Mesendoderm (in vitro differentiated cells): ENCODE measurements at regions not wholly inside any gene's neighbourhood (a gene's known extent, or its start where the extent isn't known, plus 50 kb on each side); places are given as distances from the start of the nearest gene placed in this dataset.
A peak's percentile ranks its signal among the peaks of the same experiment; 100 is the strongest.
"Not testable (repeated sequence)": the region's sequence is repeated elsewhere in the genome, so short reads cannot be mapped to it uniquely, and the experiment has no call there.

Experiments
- DNase-seq: peaks from one replicate; pipeline ENCODE4 v3.0.0; 2013
- H2AK5ac ChIP-seq: 2 replicates; pipeline ENCODE4 v1.6.1; 2013; ENCODE audit warnings: low read length, inconsistent platforms
- H2BK120ac ChIP-seq: 2 replicates; pipeline ENCODE4 v1.6.1; 2013; ENCODE audit warnings: low read depth, mild to moderate bottlenecking, low read length, moderate library complexity, mixed read lengths
- H2BK15ac ChIP-seq: replicated peaks from 2 replicates; pipeline ENCODE4 v1.6.1; 2013; ENCODE audit warnings: low read depth, mild to moderate bottlenecking, moderate library complexity
- H2BK5ac ChIP-seq: 2 replicates; pipeline ENCODE4 v1.6.1; 2013; ENCODE audit warnings: low read length, inconsistent platforms
- H3K18ac ChIP-seq: 2 replicates; pipeline ENCODE4 v1.6.1; 2013; ENCODE audit warnings: mild to moderate bottlenecking, low read length, mixed read lengths
- H3K23ac ChIP-seq: one replicate; pipeline ENCODE4 v1.6.1; 2013; ENCODE audit warnings: low read length
- H3K27ac ChIP-seq: 2 replicates; pipeline ENCODE4 v1.5.1; 2013; ENCODE audit warnings: low read depth, mild to moderate bottlenecking, inconsistent platforms, low read length, moderate library complexity
- H3K27me3 ChIP-seq: 2 replicates; pipeline ENCODE4 v1.6.1; 2013; ENCODE audit warnings: low read length, control low read depth, mild to moderate bottlenecking, inconsistent platforms; ENCODE audit not compliant: insufficient read depth, poor library complexity
- H3K36me3 ChIP-seq: 2 replicates; pipeline ENCODE4 v1.6.1; 2013; ENCODE audit warnings: low read length, inconsistent platforms; ENCODE audit not compliant: control insufficient read depth, insufficient read depth
- H3K4ac ChIP-seq: one replicate; pipeline ENCODE4 v1.6.1; 2013; ENCODE audit warnings: low read depth, mild to moderate bottlenecking, low read length, moderate library complexity
- H3K4me1 ChIP-seq: 2 replicates; pipeline ENCODE4 v1.6.1; 2013; ENCODE audit warnings: low read depth, low read length, inconsistent platforms; ENCODE audit not compliant: control insufficient read depth
- H3K4me2 ChIP-seq: 2 replicates; pipeline ENCODE4 v1.6.1; 2013; ENCODE audit warnings: low read length
- H3K4me3 ChIP-seq: 2 replicates; pipeline ENCODE4 v1.5.1; 2013; ENCODE audit warnings: mild to moderate bottlenecking, low read length
- H3K56ac ChIP-seq: one replicate; pipeline ENCODE4 v1.6.1; 2013; ENCODE audit warnings: low read length
- H3K79me1 ChIP-seq: 2 replicates; pipeline ENCODE4 v1.6.1; 2013; ENCODE audit warnings: low read length, inconsistent platforms
- H3K79me2 ChIP-seq: 2 replicates; pipeline ENCODE4 v1.6.1; 2013; ENCODE audit warnings: mild to moderate bottlenecking, low read length; ENCODE audit not compliant: control insufficient read depth, insufficient read depth
- H3K9ac ChIP-seq: 2 replicates; pipeline ENCODE4 v1.6.1; 2013; ENCODE audit warnings: low read length, inconsistent platforms
- H4K5ac ChIP-seq: one replicate; pipeline ENCODE4 v1.6.1; 2013; ENCODE audit warnings: low read length
- H4K8ac ChIP-seq: one replicate; pipeline ENCODE4 v1.6.1; 2013; ENCODE audit warnings: low read depth, mild to moderate bottlenecking, control low read depth, low read length, moderate library complexity
- WGBS: extraction: QIAGEN DNeasy Blood & Tissue Kit; methylation state at CpG from one replicate; pipeline ENCODE4 v1.1.7; 2013; ENCODE audit warnings: low lambda C conversion rate, missing lambda C conversion rate; ENCODE audit not compliant: insufficient coverage; ENCODE audit errors: extremely low coverage; 5-methylcytosine and 5-hydroxymethylcytosine counted together

DNA sequence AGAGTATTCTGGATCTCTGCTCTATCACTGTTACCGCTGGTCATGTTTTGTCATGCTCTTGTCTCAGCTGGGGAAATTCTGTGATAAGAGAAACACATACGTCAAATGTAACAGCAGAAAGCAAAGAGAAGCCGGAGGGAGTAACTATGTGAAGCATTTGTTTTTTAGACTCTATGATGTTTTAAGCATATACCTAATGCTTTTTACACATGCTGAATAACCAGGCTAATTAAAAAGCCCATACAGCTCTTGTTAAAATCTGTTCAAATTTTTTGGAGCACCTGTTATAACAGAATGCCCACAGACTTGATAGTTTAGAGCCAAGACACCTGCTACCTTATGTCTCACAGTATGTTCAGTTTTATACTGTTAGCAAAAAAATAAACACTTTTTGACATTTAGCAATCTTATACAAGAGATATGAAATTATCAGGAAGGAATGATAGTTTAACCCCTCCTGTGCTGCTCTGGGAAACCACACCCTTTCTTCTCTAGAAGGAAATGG lies 92.3 kb upstream of the TANK start:
- Histone ChIP-seq H4K8ac (no peak overlapping the region), H3K27me3 (no peaks in the 10 kb centered on the region), H3K56ac (no peak overlapping the region), H3K4me1 (peaks cover 4% of the 10 kb centered on the region), H3K4me3 (no peak overlapping the region), H2AK5ac (no peak overlapping the region), H3K9ac (no peak overlapping the region), H3K79me1 (no peaks in the 10 kb centered on the region), H3K4me2 (no peak overlapping the region), H3K18ac (no peak overlapping the region), H3K4ac (no peak overlapping the region), H2BK5ac (no peak overlapping the region), H2BK15ac (no peak overlapping the region), H3K36me3 (no peaks in the 10 kb centered on the region), H3K79me2 (no peaks in the 10 kb centered on the region), H3K23ac (no peak overlapping the region), H3K27ac (no peak overlapping the region), H2BK120ac (no peak overlapping the region), H4K5ac (no peak overlapping the region)
- no CpG with 5 or more reads among the region's 3 CpGs for WGBS
- no peak for DNase-seq

DNA sequence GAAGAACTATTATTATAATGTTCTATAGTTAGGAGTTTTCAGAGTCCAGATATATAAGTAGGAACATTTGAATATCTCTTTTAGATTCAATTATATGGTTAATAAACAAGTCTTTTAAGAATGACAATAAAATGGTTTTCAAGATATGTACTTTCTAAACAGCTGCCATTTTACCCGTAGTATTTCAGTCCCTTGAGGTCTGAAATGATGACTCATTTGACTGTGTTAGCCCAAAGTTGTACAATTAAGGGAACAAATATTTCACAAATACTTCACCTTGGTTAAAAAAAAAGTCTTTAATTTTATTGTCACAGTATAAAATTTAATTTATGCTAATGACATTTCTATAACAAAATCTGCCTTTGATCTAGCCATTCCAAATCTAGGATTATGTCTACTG lies 91.6 kb upstream of the TANK start:
- no peak overlapping the region for H2BK120ac ChIP-seq
- no peaks in the 10 kb centered on the region for H3K27me3 ChIP-seq
- H3K9ac ChIP-seq, result no peak overlapping the region
- no peak overlapping the region for H2BK5ac ChIP-seq
- no peak overlapping the region for H2AK5ac ChIP-seq
- no peaks in the 10 kb centered on the region for H3K36me3 ChIP-seq
- no peak for DNase-seq
- H3K18ac ChIP-seq, result no peak overlapping the region
- H3K23ac ChIP-seq, result no peak overlapping the region
- no peak overlapping the region for H3K4me2 ChIP-seq
- H3K56ac ChIP-seq, result no peak overlapping the region
- H2BK15ac ChIP-seq, result no peak overlapping the region
- H3K27ac ChIP-seq, result no peak overlapping the region
- H4K8ac ChIP-seq, result no peak overlapping the region
- H4K5ac ChIP-seq, result no peak overlapping the region
- no CpG with 5 or more reads among the region's 1 CpG for WGBS
- no peaks in the 10 kb centered on the region for H3K4me1 ChIP-seq
- H3K79me1 ChIP-seq, result no peaks in the 10 kb centered on the region
- H3K79me2 ChIP-seq, result no peaks in the 10 kb centered on the region
- no peak overlapping the region for H3K4ac ChIP-seq
- no peak overlapping the region for H3K4me3 ChIP-seq

DNA sequence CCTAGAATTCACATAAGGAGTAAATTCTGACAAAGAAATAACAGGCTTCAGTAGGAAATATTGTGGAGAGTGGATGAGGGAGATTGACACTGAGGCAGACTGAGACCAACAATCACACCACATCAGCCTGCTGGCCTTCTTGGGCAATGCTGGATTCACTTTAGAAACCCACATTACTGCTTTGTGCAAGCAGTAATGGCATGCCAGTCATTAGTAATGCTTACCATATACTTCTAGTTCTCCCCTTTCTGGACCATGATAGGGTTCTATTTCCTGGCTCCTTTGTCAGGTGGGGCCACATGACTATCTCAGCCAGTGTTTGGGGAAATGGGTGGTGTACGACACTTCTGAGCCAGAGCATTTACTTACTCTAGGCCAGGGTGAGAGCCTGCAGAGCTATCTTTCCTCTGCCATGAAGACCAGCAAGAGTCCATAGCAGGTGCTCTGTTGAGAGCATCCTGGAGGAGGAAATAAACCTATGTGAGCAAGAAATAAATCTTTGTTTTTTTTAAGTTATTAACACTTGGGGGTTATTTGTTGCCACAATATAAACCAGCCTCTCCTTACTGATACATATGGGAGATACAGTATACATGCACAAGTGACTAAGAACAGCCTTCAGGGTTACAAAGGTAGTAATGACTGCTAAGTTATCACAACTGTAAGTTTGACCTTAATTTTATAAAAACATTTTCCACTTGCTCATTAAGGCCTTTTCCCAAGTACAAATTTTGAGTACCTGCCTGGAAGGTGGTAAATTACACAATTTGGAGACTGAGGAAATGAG lies 89.3 kb upstream of the TANK start:
- H2BK5ac ChIP-seq, result no peak overlapping the region
- no peaks in the 10 kb centered on the region for H3K79me2 ChIP-seq
- H4K8ac ChIP-seq, result no peak overlapping the region
- no peak for DNase-seq
- no peak overlapping the region for H3K56ac ChIP-seq
- H2AK5ac ChIP-seq, result no peak overlapping the region
- no peaks in the 10 kb centered on the region for H3K36me3 ChIP-seq
- H3K79me1 ChIP-seq, result no peaks in the 10 kb centered on the region
- no peak overlapping the region for H2BK15ac ChIP-seq
- no peaks in the 10 kb centered on the region for H3K4me1 ChIP-seq
- H3K4ac ChIP-seq, result no peak overlapping the region
- no peak overlapping the region for H3K4me2 ChIP-seq
- H3K23ac ChIP-seq, result no peak overlapping the region
- H3K18ac ChIP-seq, result no peak overlapping the region
- H4K5ac ChIP-seq, result no peak overlapping the region
- WGBS, result no CpG with 5 or more reads among the region's 1 CpG
- H3K27ac ChIP-seq, result no peak overlapping the region
- no peaks in the 10 kb centered on the region for H3K27me3 ChIP-seq
- H2BK120ac ChIP-seq, result no peak overlapping the region
- no peak overlapping the region for H3K4me3 ChIP-seq
- no peak overlapping the region for H3K9ac ChIP-seq

DNA sequence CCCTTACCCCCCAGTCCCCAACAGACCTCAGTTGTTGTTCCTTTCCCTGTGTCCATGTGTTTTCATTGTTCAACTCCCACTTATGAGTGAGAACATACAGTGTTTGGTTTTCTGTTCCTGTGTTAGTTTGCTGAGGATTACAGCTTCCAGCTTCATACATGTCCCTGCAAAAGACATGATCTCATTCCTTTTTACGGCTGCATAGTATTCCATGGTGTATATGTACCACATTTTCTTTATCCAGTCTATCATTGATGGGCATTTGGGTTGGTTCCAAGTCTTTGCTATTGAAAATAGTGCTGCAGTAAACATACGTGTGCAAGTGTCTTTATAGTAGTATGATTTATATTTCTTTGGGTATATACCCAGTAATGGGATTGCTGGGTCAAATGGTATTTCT lies 87.8 kb upstream of the TANK start:
- H3K79me1 ChIP-seq, H4K8ac ChIP-seq, H2BK5ac ChIP-seq, H2AK5ac ChIP-seq, H4K5ac ChIP-seq, H3K36me3 ChIP-seq, H2BK15ac ChIP-seq, H3K79me2 ChIP-seq, H3K23ac ChIP-seq, H3K27ac ChIP-seq, H3K18ac ChIP-seq, H3K4ac ChIP-seq, H3K4me2 ChIP-seq, H3K56ac ChIP-seq, H3K4me1 ChIP-seq, H2BK120ac ChIP-seq, H3K9ac ChIP-seq, DNase-seq, H3K4me3 ChIP-seq, H3K27me3 ChIP-seq: not testable (repeated sequence)
- no CpG with 5 or more reads among the region's 2 CpGs for WGBS

DNA sequence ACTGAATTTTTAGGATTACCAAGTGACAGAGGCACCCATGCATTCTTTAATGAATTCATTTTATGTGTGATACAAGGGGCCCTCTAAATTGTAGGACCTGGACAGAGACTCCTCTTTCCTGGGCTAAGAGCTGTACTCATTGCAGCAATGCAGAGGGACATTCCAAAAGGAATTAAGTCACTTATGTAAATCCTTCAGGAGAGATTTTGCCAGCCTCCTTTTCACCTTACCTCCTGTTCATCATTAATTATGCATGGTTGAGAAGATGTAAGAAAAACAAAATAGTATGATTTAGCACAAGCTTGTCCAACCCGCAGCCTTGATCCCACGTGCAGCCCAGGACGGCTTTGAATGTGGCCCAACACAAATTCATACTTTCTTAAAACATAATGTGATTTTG lies 84.5 kb upstream of the TANK start:
- Histone ChIP-seq H2AK5ac (no peak overlapping the region), H3K79me2 (no peaks in the 10 kb centered on the region), H3K4me1 (no peaks in the 10 kb centered on the region), H3K79me1 (no peaks in the 10 kb centered on the region), H2BK15ac (no peak overlapping the region), H2BK5ac (no peak overlapping the region), H4K5ac (no peak overlapping the region), H4K8ac (no peak overlapping the region), H3K18ac (peak overlapping the region; percentile 28), H2BK120ac (no peak overlapping the region), H3K9ac (no peak overlapping the region), H3K4ac (no peak overlapping the region), H3K36me3 (no peaks in the 10 kb centered on the region), H3K56ac (no peak overlapping the region), H3K4me3 (no peak overlapping the region), H3K27me3 (no peaks in the 10 kb centered on the region), H3K27ac (no peak overlapping the region), H3K4me2 (no peak overlapping the region), H3K23ac (no peak overlapping the region)
- no CpG with 5 or more reads among the region's 3 CpGs for WGBS
- peak; percentile 64 for DNase-seq

DNA sequence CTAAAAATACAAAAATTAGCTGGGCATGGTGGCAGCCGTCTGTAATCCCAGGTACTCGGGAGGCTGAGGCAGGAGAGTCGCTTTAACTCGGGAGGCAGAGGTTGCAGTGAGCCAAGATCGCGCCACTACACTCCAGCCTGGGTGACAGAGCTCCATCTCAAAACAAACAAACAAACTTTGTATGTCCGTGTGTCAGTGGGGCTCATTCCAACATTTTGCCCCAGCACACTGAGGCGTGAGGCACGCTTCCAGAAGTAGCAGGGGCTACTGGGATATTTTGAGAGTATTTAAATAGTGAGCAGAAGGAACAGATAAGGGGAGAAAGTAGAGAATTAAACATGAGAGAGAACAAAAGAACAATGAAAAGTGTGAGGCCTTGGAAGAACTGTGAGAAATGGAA lies 83.3 kb upstream of the TANK start:
- Histone ChIP-seq H3K4me1 (no peaks in the 10 kb centered on the region), H2AK5ac (no peak overlapping the region), H2BK15ac (no peak overlapping the region), H3K4me3 (no peak overlapping the region), H3K4me2 (no peak overlapping the region), H3K4ac (no peak overlapping the region), H3K27ac (no peak overlapping the region), H3K9ac (no peak overlapping the region), H3K79me2 (no peaks in the 10 kb centered on the region), H3K18ac (no peak overlapping the region), H3K56ac (no peak overlapping the region), H3K23ac (no peak overlapping the region), H3K36me3 (no peaks in the 10 kb centered on the region), H3K27me3 (no peaks in the 10 kb centered on the region), H4K5ac (no peak overlapping the region), H3K79me1 (no peaks in the 10 kb centered on the region), H2BK5ac (no peak overlapping the region), H2BK120ac (no peak overlapping the region), H4K8ac (no peak overlapping the region)
- DNase-seq, result no peak
- no CpG with 5 or more reads among the region's 9 CpGs for WGBS
